ENCODE measurements at regions not wholly inside any gene's neighbourhood (a gene's known extent, or its start where the extent isn't known, plus 50 kb on each side); places are given as distances from the start of the nearest gene placed in this dataset.
"Not testable (repeated sequence)": the region's sequence is repeated elsewhere in the genome, so short reads cannot be mapped to it uniquely, and the experiment has no call there.

- no peak overlapping the region for H3K4me3 Mint-ChIP-seq
- H3K27ac Mint-ChIP-seq: no peak overlapping the region
- no peaks in the 10 kb centered on the region for H3K4me1 Mint-ChIP-seq (ENCODE audit: low read depth)
- peaks cover 4% of the 10 kb centered on the region; the same call in 1 of the 2 replicates for H3K27me3 Mint-ChIP-seq (ENCODE audit: insufficient read depth)
- DNase-seq: no peak
- H3K9me3 Mint-ChIP-seq: no peaks in the 10 kb centered on the region
- TF ChIP-seq CTCF (IDR thresholded peaks at IDR 0.05): no peak
- H3K36me3 Mint-ChIP-seq (ENCODE audit: low read depth): no peaks in the 10 kb centered on the region
Measured at GRCh38 chr1:192884241-192884640, 75.4 kb downstream of the RGS2 start.

- H3K4me3 Mint-ChIP-seq; H3K27ac Mint-ChIP-seq; H3K4me1 Mint-ChIP-seq (ENCODE audit: low read depth); H3K9me3 Mint-ChIP-seq; DNase-seq; H3K27me3 Mint-ChIP-seq (ENCODE audit: insufficient read depth); H3K36me3 Mint-ChIP-seq (ENCODE audit: low read depth): not testable (repeated sequence)
Measured at GRCh38 chr1:192885387-192885786, 76.5 kb downstream of the RGS2 start.

- no peak overlapping the region for H3K4me3 Mint-ChIP-seq
- no peak for DNase-seq
- H3K4me1 Mint-ChIP-seq (ENCODE audit: low read depth): no peaks in the 10 kb centered on the region
- no peak for TF ChIP-seq CTCF (IDR thresholded peaks at IDR 0.05)
- H3K27ac Mint-ChIP-seq: no peak overlapping the region
- H3K9me3 Mint-ChIP-seq: no peaks in the 10 kb centered on the region
- no peaks in the 10 kb centered on the region for H3K36me3 Mint-ChIP-seq (ENCODE audit: low read depth)
- peaks cover 4% of the 10 kb centered on the region; the same call in 1 of the 2 replicates for H3K27me3 Mint-ChIP-seq (ENCODE audit: insufficient read depth)
Measured at GRCh38 chr1:192887426-192887825, 78.6 kb downstream of the RGS2 start.

GRCh38 chr1:192888574-192888973 lies 79.7 kb downstream of the RGS2 start:
- Mint-ChIP-seq H3K36me3 (ENCODE audit: low read depth) (no peaks in the 10 kb centered on the region), H3K9me3 (no peaks in the 10 kb centered on the region), H3K27me3 (ENCODE audit: insufficient read depth) (peaks cover 4% of the 10 kb centered on the region; the same call in 1 of the 2 replicates), H3K27ac (no peak overlapping the region), H3K4me3 (no peak overlapping the region), H3K4me1 (ENCODE audit: low read depth) (peaks cover 6% of the 10 kb centered on the region; the same call in 1 of the 2 replicates)
- no peak for TF ChIP-seq CTCF (IDR thresholded peaks at IDR 0.05)
- DNase-seq: no peak

GRCh38 chr1:192889082-192889481 lies 80.2 kb downstream of the RGS2 start:
- Mint-ChIP-seq H3K27me3 (ENCODE audit: insufficient read depth) (peaks cover 4% of the 10 kb centered on the region; the same call in 1 of the 2 replicates), H3K36me3 (ENCODE audit: low read depth) (no peaks in the 10 kb centered on the region), H3K27ac (no peak overlapping the region), H3K4me3 (no peak overlapping the region), H3K4me1 (ENCODE audit: low read depth) (peaks cover 6% of the 10 kb centered on the region; the same call in 1 of the 2 replicates), H3K9me3 (no peaks in the 10 kb centered on the region)
- no peak for TF ChIP-seq CTCF (IDR thresholded peaks at IDR 0.05)
- DNase-seq: no peak

- no peak for DNase-seq
- Mint-ChIP-seq H3K4me3 (no peak overlapping the region), H3K27me3 (ENCODE audit: insufficient read depth) (peaks cover 4% of the 10 kb centered on the region; the same call in 1 of the 2 replicates), H3K4me1 (ENCODE audit: low read depth) (peaks cover 6% of the 10 kb centered on the region; the same call in 1 of the 2 replicates), H3K9me3 (no peaks in the 10 kb centered on the region), H3K27ac (no peak overlapping the region), H3K36me3 (ENCODE audit: low read depth) (no peaks in the 10 kb centered on the region)
- no peak for TF ChIP-seq CTCF (IDR thresholded peaks at IDR 0.05)
Measured at GRCh38 chr1:192890134-192890533, 81.3 kb downstream of the RGS2 start.

All from HFFc6 (cell line).